ENCODE measurements at regions not wholly inside any gene's neighbourhood (a gene's known extent, or its start where the extent isn't known, plus 50 kb on each side); places are given as distances from the start of the nearest gene placed in this dataset.

DNA sequence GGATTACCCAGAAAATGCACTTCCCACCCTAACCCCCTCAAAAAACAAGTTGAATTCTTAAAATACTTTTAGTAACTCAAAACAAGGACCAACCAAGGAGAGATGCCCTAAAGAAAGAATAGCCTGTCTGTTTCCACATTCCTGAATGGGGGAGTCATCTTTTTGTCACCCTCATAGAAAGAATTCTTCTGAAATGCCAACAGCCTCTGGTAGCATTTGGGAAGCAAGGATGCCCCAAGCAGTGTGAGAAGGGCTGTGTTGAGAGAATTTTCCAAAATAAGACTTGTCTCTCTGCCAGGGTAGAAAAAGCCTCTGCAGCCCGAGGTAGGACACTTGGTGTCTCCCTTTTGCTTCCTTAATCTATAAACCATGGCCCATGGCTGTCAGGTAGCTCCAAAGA lies 173.1 kb upstream of the VCX3A start:
- Histone ChIP-seq H3K9ac (ENCODE audit: control insufficient read depth, extremely low read depth, insufficient read depth, low read length) (no peak overlapping the region), H3K4me3 (ENCODE audit: control insufficient read depth in 2 of 3, extremely low read depth in 1 of 3, insufficient read depth in 2 of 3, low read depth in 1 of 3, low read length in 3 of 3) (no peak overlapping the region), H3K4me1 (ENCODE audit: control insufficient read depth, extremely low read depth, insufficient read depth, low read length) (peaks cover 14% of the 10 kb centered on the region), H3K36me3 (ENCODE audit: control insufficient read depth in 2 of 2, extremely low read depth in 1 of 2, insufficient read depth in 2 of 2, low read length in 2 of 2) (no peaks in the 10 kb centered on the region), H3K27ac (ENCODE audit: control insufficient read depth, insufficient read depth, low read length) (no peak overlapping the region), H3K79me2 (ENCODE audit: control insufficient read depth, insufficient read depth, low read length) (no peaks in the 10 kb centered on the region), H3K9me3 (ENCODE audit: control insufficient read depth, low read depth, low read length) (no peaks in the 10 kb centered on the region), H3K4me2 (ENCODE audit: control insufficient read depth, extremely low read depth, insufficient read depth, low read depth, low read length) (no peak overlapping the region), H3K9me1 (ENCODE audit: control insufficient read depth, extremely low read depth, insufficient read depth, low read length) (no peaks in the 10 kb centered on the region), H3K27me3 (ENCODE audit: control insufficient read depth, extremely low read depth, insufficient read depth, low read length) (no peaks in the 10 kb centered on the region), H4K20me1 (ENCODE audit: control insufficient read depth, extremely low read depth, insufficient read depth, low read length) (no peaks in the 10 kb centered on the region), H2AFZ (ENCODE audit: control insufficient read depth, low read length) (no peak overlapping the region)
- no peak for FAIRE-seq
- DNase-seq (ENCODE audit: low read depth, low spot score), result no peak
- TF ChIP-seq EZH2 (IDR thresholded peaks at IDR 0.05; ENCODE audit: low read length) (no peak), CTCF (optimal IDR thresholded peaks at IDR 0.05 in 1 of 3, IDR thresholded peaks at IDR 0.05 in 1 of 3, conservative IDR thresholded peaks at IDR 0.05 in 1 of 3; ENCODE audit: extremely low read depth in 1 of 3, insufficient read depth in 2 of 3, low read length in 3 of 3) (peak in 1 of 3 experiments; percentile 8)
- dilution Hi-C loops (cut with MboI; ENCODE audit: extremely low pct_ligation_motif_present, low sequenced_read_pairs), result no loop called here

DNA sequence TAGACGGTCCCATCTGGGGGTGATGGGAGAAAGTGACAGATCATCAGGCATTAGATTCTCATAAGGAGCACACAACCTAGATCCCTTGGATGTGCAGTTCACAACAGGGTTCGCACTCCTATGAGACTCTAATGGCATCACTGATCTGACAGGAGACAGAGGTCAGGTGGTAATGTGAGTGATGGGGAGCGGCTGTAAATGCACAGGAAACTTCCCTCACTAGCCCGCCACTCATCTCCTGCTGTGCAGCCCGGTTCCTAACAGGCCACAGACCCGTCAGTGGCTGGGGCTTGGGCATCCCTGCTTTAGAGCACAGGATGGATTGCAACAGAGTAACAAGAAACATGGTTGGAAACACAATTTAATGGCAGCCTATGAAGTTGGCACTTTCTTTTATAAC lies 172.6 kb upstream of the VCX3A start:
- Histone ChIP-seq H3K27me3 (ENCODE audit: control insufficient read depth, extremely low read depth, insufficient read depth, low read length) (no peaks in the 10 kb centered on the region), H4K20me1 (ENCODE audit: control insufficient read depth, extremely low read depth, insufficient read depth, low read length) (no peaks in the 10 kb centered on the region), H3K79me2 (ENCODE audit: control insufficient read depth, insufficient read depth, low read length) (no peaks in the 10 kb centered on the region), H3K4me3 (ENCODE audit: control insufficient read depth in 2 of 3, extremely low read depth in 1 of 3, insufficient read depth in 2 of 3, low read depth in 1 of 3, low read length in 3 of 3) (no peak overlapping the region), H3K4me2 (ENCODE audit: control insufficient read depth, extremely low read depth, insufficient read depth, low read depth, low read length) (no peak overlapping the region), H3K27ac (ENCODE audit: control insufficient read depth, insufficient read depth, low read length) (no peak overlapping the region), H3K9me3 (ENCODE audit: control insufficient read depth, low read depth, low read length) (no peaks in the 10 kb centered on the region), H3K9ac (ENCODE audit: control insufficient read depth, extremely low read depth, insufficient read depth, low read length) (no peak overlapping the region), H3K4me1 (ENCODE audit: control insufficient read depth, extremely low read depth, insufficient read depth, low read length) (peaks cover 14% of the 10 kb centered on the region), H3K36me3 (ENCODE audit: control insufficient read depth in 2 of 2, extremely low read depth in 1 of 2, insufficient read depth in 2 of 2, low read length in 2 of 2) (no peaks in the 10 kb centered on the region), H2AFZ (ENCODE audit: control insufficient read depth, low read length) (no peak overlapping the region), H3K9me1 (ENCODE audit: control insufficient read depth, extremely low read depth, insufficient read depth, low read length) (no peaks in the 10 kb centered on the region)
- FAIRE-seq, result no peak
- dilution Hi-C loops (cut with MboI; ENCODE audit: extremely low pct_ligation_motif_present, low sequenced_read_pairs), result no loop called here
- DNase-seq (ENCODE audit: low read depth, low spot score), result no peak
- TF ChIP-seq CTCF (optimal IDR thresholded peaks at IDR 0.05 in 1 of 3, IDR thresholded peaks at IDR 0.05 in 1 of 3, conservative IDR thresholded peaks at IDR 0.05 in 1 of 3; ENCODE audit: extremely low read depth in 1 of 3, insufficient read depth in 2 of 3, low read length in 3 of 3) (no peak), EZH2 (IDR thresholded peaks at IDR 0.05; ENCODE audit: low read length) (no peak)

Measured in keratinocyte (primary cell).